SK-N-SH (cell line): ENCODE measurements at regions not wholly inside any gene's neighbourhood (a gene's known extent, or its start where the extent isn't known, plus 50 kb on each side); places are given as distances from the start of the nearest gene placed in this dataset.

Experiments
- CTCF ChIA-PET: fragments of 300-600, 350-600 bp; formaldehyde crosslinking; extraction: SDS; loops from one replicate; lab custom pipeline; 2021; lab: Yijun Ruan, JAX
- POLR2A ChIA-PET: fragments of 350-600 bp; sonication (Branson Sonifier 250); formaldehyde crosslinking; extraction: SDS; loops from one replicate; lab custom pipeline; 2020; ENCODE audit warnings: antibody characterized with exemption, inconsistent platforms; lab: Yijun Ruan, JAX
- DNase-seq: peaks from one replicate; pipeline ENCODE4 v3.0.0; 2012
- H2AFZ ChIP-seq: fragments of 200-600 bp; sonication (generic); 2 replicates; pipeline ENCODE4 v1.8.1; 2016; ENCODE audit warnings: antibody characterized with exemption, mild to moderate bottlenecking, low read depth
- H3F3A ChIP-seq: fragments of 200-600 bp; sonication (generic); replicated peaks from 2 replicates; pipeline ENCODE3; 2016; ENCODE audit warnings: antibody characterized with exemption, mild to moderate bottlenecking; ENCODE audit not compliant: insufficient read depth
- H3K27ac ChIP-seq, 2 experiments: fragments of 200-500 bp in 1 of 2; fragments of 200-600 bp in 1 of 2; sonication (Bioruptor generic) in 1 of 2; sonication (generic), shearing (Covaris generic) in 1 of 2; 2 replicates each; pipeline versions ENCODE4 v1.5.1 to v1.6.1; 2014 to 2016; ENCODE audit warnings: low read depth in 2 of 2, inconsistent platforms in 1 of 2, low read length in 1 of 2, mild to moderate bottlenecking in 1 of 2, mixed read lengths in 1 of 2
- H3K27me3 ChIP-seq: fragments of 200-600 bp; sonication (generic), shearing (Covaris generic); 2 replicates; pipeline ENCODE4 v1.6.1; 2016; ENCODE audit warnings: mixed run types; ENCODE audit not compliant: insufficient read depth
- H3K36me3 ChIP-seq, 2 experiments: fragments of 200-500 bp in 1 of 2; fragments of 200-600 bp in 1 of 2; sonication (Bioruptor generic) in 1 of 2; sonication (generic) in 1 of 2; replicated peaks in 1 of 2; 2 replicates each; pipeline versions ENCODE3 to v1.5.1; 2014 to 2016; ENCODE audit warnings: low read length in 1 of 2, mild to moderate bottlenecking in 1 of 2; ENCODE audit not compliant: insufficient read depth in 2 of 2, control insufficient read depth in 1 of 2
- H3K4me1 ChIP-seq, 2 experiments: fragments of 200-500 bp in 1 of 2; fragments of 200-600 bp in 1 of 2; sonication (Bioruptor generic) in 1 of 2; sonication (generic), shearing (Covaris generic) in 1 of 2; 2 replicates each; pipeline versions ENCODE4 v1.5.1 to v1.6.1; 2014 to 2016; ENCODE audit warnings: low read depth in 1 of 2, low read length in 1 of 2, mixed run types in 1 of 2; ENCODE audit not compliant: insufficient read depth in 2 of 2, control insufficient read depth in 1 of 2
- H3K4me2 ChIP-seq: fragments of 200-600 bp; sonication (generic), shearing (Covaris generic); 2 replicates; pipeline ENCODE4 v1.6.1; 2017; ENCODE audit warnings: mixed run types
- H3K4me3 ChIP-seq, 2 experiments: fragments of 200-500 bp in 1 of 2; fragments of 200-600 bp in 1 of 2; sonication (Bioruptor generic) in 1 of 2; sonication (generic), shearing (Covaris generic) in 1 of 2; 2 replicates each; pipeline versions ENCODE4 v1.5.1 to v1.8.1; 2014 to 2016; ENCODE audit warnings: low read depth in 2 of 2, inconsistent platforms in 1 of 2, low read length in 1 of 2, mild to moderate bottlenecking in 1 of 2, mixed read lengths in 1 of 2, moderate library complexity in 1 of 2
- H3K79me2 ChIP-seq: fragments of 200-600 bp; sonication (generic); 2 replicates; pipeline ENCODE4 v1.8.1; 2017; ENCODE audit warnings: mild to moderate bottlenecking; ENCODE audit not compliant: insufficient read depth
- H3K9ac ChIP-seq: fragments of 200-600 bp; sonication (generic); 2 replicates; pipeline ENCODE4 v1.6.1; 2017; ENCODE audit warnings: mixed run types
- H3K9me2 ChIP-seq: fragments of 200-600 bp; sonication (generic); 2 replicates; pipeline ENCODE4 v1.6.1; 2017; ENCODE audit warnings: mixed run types
- H3K9me3 ChIP-seq: fragments of 200-600 bp; sonication (generic); 2 replicates; pipeline ENCODE4 v1.6.1; 2017; ENCODE audit warnings: mixed run types, mild to moderate bottlenecking, moderate library complexity
- H4K20me1 ChIP-seq: fragments of 200-600 bp; sonication (generic); 2 replicates; pipeline ENCODE4 v1.6.1; 2017; ENCODE audit warnings: mild to moderate bottlenecking, mixed run types; ENCODE audit not compliant: insufficient read depth
- ELF1 ChIP-seq: IDR thresholded peaks from 2 replicates; pipeline ENCODE4 v1.4.0; 2012
- EP300 ChIP-seq, 2 experiments: IDR thresholded peaks; 2 replicates each; pipeline versions ENCODE4 v1.4.0 to v1.6.1; 2012; ENCODE audit warnings: borderline replicate concordance in 1 of 2, low read depth in 1 of 2, low read length in 1 of 2
- FOSL2 ChIP-seq: IDR thresholded peaks from 2 replicates; pipeline ENCODE4 v1.4.0; 2012; ENCODE audit warnings: low read depth, mild to moderate bottlenecking, moderate library complexity, borderline replicate concordance
- FOXJ3 ChIP-seq: sonication (generic); formaldehyde crosslinking; IDR thresholded peaks from 2 replicates; pipeline ENCODE4 v1.5.1; 2020; ENCODE audit warnings: mild to moderate bottlenecking, missing genetic modification reagents
- MEF2A ChIP-seq: IDR thresholded peaks from 2 replicates; pipeline ENCODE4 v1.4.0; 2012; ENCODE audit warnings: low read depth, borderline replicate concordance
- POLR2AphosphoS5 ChIP-seq: IDR thresholded peaks from 2 replicates; pipeline ENCODE4 v1.6.1; 2012; ENCODE audit warnings: low read depth, low read length
- RXRA ChIP-seq: IDR thresholded peaks from 2 replicates; pipeline ENCODE4 v1.4.0; 2012; ENCODE audit warnings: low read depth, mild to moderate bottlenecking, borderline replicate concordance
- SIN3A ChIP-seq: IDR thresholded peaks from 2 replicates; pipeline ENCODE4 v1.6.1; 2012; ENCODE audit warnings: low read depth, mild to moderate bottlenecking, low read length, moderate library complexity, borderline replicate concordance
- TAF1 ChIP-seq: IDR thresholded peaks from 2 replicates; pipeline ENCODE4 v1.6.1; 2012; ENCODE audit warnings: low read depth, mild to moderate bottlenecking, low read length, moderate library complexity, borderline replicate concordance
- TCF12 ChIP-seq: IDR thresholded peaks from 2 replicates; pipeline ENCODE4 v1.4.0; 2012
- TEAD4 ChIP-seq: IDR thresholded peaks from 2 replicates; pipeline ENCODE4 v1.4.0; 2012; ENCODE audit warnings: mild to moderate bottlenecking, borderline replicate concordance; ENCODE audit not compliant: insufficient read depth
- YY1 ChIP-seq: IDR thresholded peaks from 2 replicates; pipeline ENCODE4 v1.4.0; 2012; ENCODE audit warnings: low read depth, mild to moderate bottlenecking
- TF ChIP-seq, protein P1 (sequence below): IDR thresholded peaks from 2 replicates; pipeline ENCODE4 v1.4.0; 2012; ENCODE audit warnings: low read depth, borderline replicate concordance
- TF ChIP-seq, protein P2 (sequence below): fragments of 150-350 bp; IDR thresholded peaks from 2 replicates; pipeline ENCODE4 v1.6.1; 2016; ENCODE audit warnings: mild to moderate bottlenecking, low read depth, low read length
- TF ChIP-seq, protein P3 (sequence below): IDR thresholded peaks from 2 replicates; pipeline ENCODE4 v1.4.0; 2012; ENCODE audit warnings: low read depth, borderline replicate concordance

DNA sequence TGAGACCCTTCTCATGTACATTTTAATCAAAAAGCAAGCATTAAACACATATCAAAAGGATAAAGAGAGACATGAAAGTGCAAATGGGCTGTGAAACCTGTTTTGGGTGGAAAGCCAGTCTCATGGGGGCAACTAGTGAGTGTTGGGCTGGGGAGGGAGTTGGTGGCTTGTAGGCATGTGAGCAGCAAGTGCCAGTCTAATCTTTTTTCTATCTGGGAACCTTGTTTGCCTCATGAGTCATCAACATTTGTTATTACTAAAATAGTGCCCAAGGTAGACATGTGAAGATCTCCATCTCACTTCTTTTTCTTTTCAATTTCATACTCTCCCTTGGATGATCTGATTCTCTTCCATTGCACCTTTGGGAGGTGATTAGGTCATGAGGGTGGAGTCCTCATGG, 613.9 kb upstream of the GYPC start:
- H2AFZ ChIP-seq: no peak overlapping the region
- POLR2A ChIA-PET: no interaction called here
- no peak for DNase-seq
- no peak overlapping the region for H3K9ac ChIP-seq
- H3F3A ChIP-seq: no peaks in the 10 kb centered on the region
- H3K27me3 ChIP-seq: no peaks in the 10 kb centered on the region
- TF ChIP-seq TCF12 (no peak), MEF2A (no peak), ELF1 (no peak), YY1 (no peak), POLR2AphosphoS5 (no peak), RXRA (no peak), EP300 (IDR thresholded peaks at IDR 0.05; ENCODE audit: borderline replicate concordance in 1 of 2, low read depth in 1 of 2, low read length in 1 of 2) (no peak)
- TF ChIP-seq, protein P1, sequence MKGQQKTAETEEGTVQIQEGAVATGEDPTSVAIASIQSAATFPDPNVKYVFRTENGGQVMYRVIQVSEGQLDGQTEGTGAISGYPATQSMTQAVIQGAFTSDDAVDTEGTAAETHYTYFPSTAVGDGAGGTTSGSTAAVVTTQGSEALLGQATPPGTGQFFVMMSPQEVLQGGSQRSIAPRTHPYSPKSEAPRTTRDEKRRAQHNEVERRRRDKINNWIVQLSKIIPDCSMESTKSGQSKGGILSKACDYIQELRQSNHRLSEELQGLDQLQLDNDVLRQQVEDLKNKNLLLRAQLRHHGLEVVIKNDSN: no peak
- TF ChIP-seq, protein P2, sequence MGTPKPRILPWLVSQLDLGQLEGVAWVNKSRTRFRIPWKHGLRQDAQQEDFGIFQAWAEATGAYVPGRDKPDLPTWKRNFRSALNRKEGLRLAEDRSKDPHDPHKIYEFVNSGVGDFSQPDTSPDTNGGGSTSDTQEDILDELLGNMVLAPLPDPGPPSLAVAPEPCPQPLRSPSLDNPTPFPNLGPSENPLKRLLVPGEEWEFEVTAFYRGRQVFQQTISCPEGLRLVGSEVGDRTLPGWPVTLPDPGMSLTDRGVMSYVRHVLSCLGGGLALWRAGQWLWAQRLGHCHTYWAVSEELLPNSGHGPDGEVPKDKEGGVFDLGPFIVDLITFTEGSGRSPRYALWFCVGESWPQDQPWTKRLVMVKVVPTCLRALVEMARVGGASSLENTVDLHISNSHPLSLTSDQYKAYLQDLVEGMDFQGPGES: no peak
- TF ChIP-seq, all 33 proteins: peak for 0
- Histone ChIP-seq H3K9me2 (no peaks in the 10 kb centered on the region), H3K4me1 (no peaks in the 10 kb centered on the region; a peak in 1 of 4 replicates), H3K27ac (no peak overlapping the region), H4K20me1 (no peaks in the 10 kb centered on the region), H3K79me2 (no peaks in the 10 kb centered on the region), H3K36me3 (no peaks in the 10 kb centered on the region), H3K4me3 (no peak overlapping the region), H3K4me2 (no peak overlapping the region), H3K9me3 (no peaks in the 10 kb centered on the region)
- CTCF ChIA-PET: no interaction called here

DNA sequence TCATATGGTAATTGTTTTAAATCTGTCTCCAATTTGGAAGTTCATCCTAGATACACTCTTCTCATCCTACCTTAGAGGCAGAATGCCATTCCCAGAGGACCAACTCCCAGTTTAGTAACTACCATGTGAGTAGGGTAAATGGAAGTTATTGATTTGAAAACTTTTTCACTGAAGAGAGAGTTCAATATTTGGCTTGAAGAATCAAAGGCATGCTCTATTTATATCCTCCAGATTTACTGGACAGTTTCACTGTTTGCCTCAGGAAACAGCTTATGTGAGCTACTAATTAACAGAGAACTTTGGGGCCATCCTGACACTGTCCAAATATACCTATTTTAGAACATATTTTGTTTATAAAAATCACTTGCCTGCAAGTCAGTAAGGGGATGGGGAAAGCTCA, 607.2 kb upstream of the GYPC start:
- Histone ChIP-seq H3K9me3 (no peaks in the 10 kb centered on the region), H3F3A (no peaks in the 10 kb centered on the region), H3K27me3 (no peaks in the 10 kb centered on the region), H3K4me3 (no peak overlapping the region), H3K27ac (no peak overlapping the region), H3K9ac (no peak overlapping the region), H3K9me2 (no peaks in the 10 kb centered on the region), H3K4me2 (no peak overlapping the region), H3K79me2 (no peaks in the 10 kb centered on the region), H3K4me1 (no peaks in the 10 kb centered on the region), H3K36me3 (no peaks in the 10 kb centered on the region), H4K20me1 (no peaks in the 10 kb centered on the region), H2AFZ (no peak overlapping the region)
- POLR2A ChIA-PET: no interaction called here
- CTCF ChIA-PET: interaction anchor here (0.6 kb wide), 1 partner anchor 964 kb away, joined by 3 read pairs; no protein-coding TSS in a partner anchor
- TF ChIP-seq, protein P3, sequence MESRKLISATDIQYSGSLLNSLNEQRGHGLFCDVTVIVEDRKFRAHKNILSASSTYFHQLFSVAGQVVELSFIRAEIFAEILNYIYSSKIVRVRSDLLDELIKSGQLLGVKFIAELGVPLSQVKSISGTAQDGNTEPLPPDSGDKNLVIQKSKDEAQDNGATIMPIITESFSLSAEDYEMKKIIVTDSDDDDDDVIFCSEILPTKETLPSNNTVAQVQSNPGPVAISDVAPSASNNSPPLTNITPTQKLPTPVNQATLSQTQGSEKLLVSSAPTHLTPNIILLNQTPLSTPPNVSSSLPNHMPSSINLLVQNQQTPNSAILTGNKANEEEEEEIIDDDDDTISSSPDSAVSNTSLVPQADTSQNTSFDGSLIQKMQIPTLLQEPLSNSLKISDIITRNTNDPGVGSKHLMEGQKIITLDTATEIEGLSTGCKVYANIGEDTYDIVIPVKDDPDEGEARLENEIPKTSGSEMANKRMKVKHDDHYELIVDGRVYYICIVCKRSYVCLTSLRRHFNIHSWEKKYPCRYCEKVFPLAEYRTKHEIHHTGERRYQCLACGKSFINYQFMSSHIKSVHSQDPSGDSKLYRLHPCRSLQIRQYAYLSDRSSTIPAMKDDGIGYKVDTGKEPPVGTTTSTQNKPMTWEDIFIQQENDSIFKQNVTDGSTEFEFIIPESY: no peak
- TF ChIP-seq FOSL2 (no peak), TAF1 (no peak), SIN3A (no peak), TEAD4 (no peak), FOXJ3 (CRISPR knock-in tag) (no peak), RXRA (no peak), EP300 (IDR thresholded peaks at IDR 0.05; ENCODE audit: borderline replicate concordance in 1 of 2, low read depth in 1 of 2, low read length in 1 of 2) (no peak)
- DNase-seq: no peak
